H9 (cell line): ENCODE measurements at regions not wholly inside any gene's neighbourhood (a gene's known extent, or its start where the extent isn't known, plus 50 kb on each side); places are given as distances from the start of the nearest gene placed in this dataset.
"Not testable (repeated sequence)": the region's sequence is repeated elsewhere in the genome, so short reads cannot be mapped to it uniquely, and the experiment has no call there.

Experiments used
- DNase-seq: peaks from one replicate; pipeline ENCODE4 v3.0.0-alpha.2; 2017
- H2AFZ ChIP-seq: one replicate; pipeline ENCODE4 v1.6.1; 2013; ENCODE audit warnings: mild to moderate bottlenecking, low read length, control low read depth, moderate library complexity
- H2AK5ac ChIP-seq: 2 replicates; pipeline ENCODE4 v1.6.1; 2013; ENCODE audit warnings: low read length, control low read depth, mixed read lengths; ENCODE audit not compliant: insufficient read length
- H2BK120ac ChIP-seq: one replicate; pipeline ENCODE4 v1.6.1; 2013; ENCODE audit warnings: low read depth, mild to moderate bottlenecking, low read length, control low read depth, inconsistent platforms; ENCODE audit not compliant: poor library complexity, severe bottlenecking
- H2BK12ac ChIP-seq: 2 replicates; pipeline ENCODE4 v1.6.1; 2013; ENCODE audit warnings: low read length, control low read depth, mixed read lengths, low read depth; ENCODE audit not compliant: insufficient read length
- H2BK15ac ChIP-seq: 2 replicates; pipeline ENCODE4 v1.6.1; 2013; ENCODE audit warnings: low read depth, low read length, control low read depth
- H2BK20ac ChIP-seq: one replicate; pipeline ENCODE4 v1.6.1; 2013; ENCODE audit warnings: low read depth, mild to moderate bottlenecking, low read length, control low read depth, inconsistent platforms; ENCODE audit not compliant: poor library complexity, severe bottlenecking
- H2BK5ac ChIP-seq: 2 replicates; pipeline ENCODE4 v1.6.1; 2013; ENCODE audit warnings: low read length, control low read depth, mixed read lengths; ENCODE audit not compliant: insufficient read length
- H3K14ac ChIP-seq: 2 replicates; pipeline ENCODE4 v1.6.1; 2013; ENCODE audit warnings: low read length, control low read depth; ENCODE audit not compliant: insufficient read depth
- H3K18ac ChIP-seq: 2 replicates; pipeline ENCODE4 v1.6.1; 2013; ENCODE audit warnings: low read depth, mild to moderate bottlenecking, mixed read lengths, low read length, control low read depth; ENCODE audit not compliant: insufficient read length
- H3K23ac ChIP-seq: 2 replicates; pipeline ENCODE4 v1.6.1; 2013; ENCODE audit warnings: low read length, control low read depth, mixed read lengths, low read depth; ENCODE audit not compliant: insufficient read length
- H3K23me2 ChIP-seq: 2 replicates; pipeline ENCODE4 v1.6.1; 2013; ENCODE audit warnings: low read depth, mild to moderate bottlenecking, mixed read lengths, low read length, control low read depth; ENCODE audit not compliant: insufficient read length, poor library complexity, severe bottlenecking
- H3K27ac ChIP-seq: 2 replicates; pipeline ENCODE4 v1.5.1; 2013; ENCODE audit warnings: low read length, control low read depth, mixed read lengths, low read depth; ENCODE audit not compliant: insufficient read length
- H3K27me3 ChIP-seq: 2 replicates; pipeline ENCODE4 v1.6.1; 2013; ENCODE audit warnings: low read length, control low read depth, inconsistent platforms; ENCODE audit not compliant: insufficient read depth
- H3K4ac ChIP-seq: 2 replicates; pipeline ENCODE4 v1.6.1; 2013; ENCODE audit warnings: low read depth, mild to moderate bottlenecking, control low read depth, inconsistent platforms, low read length, moderate library complexity
- H3K4me1 ChIP-seq: 2 replicates; pipeline ENCODE4 v1.6.1; 2013; ENCODE audit warnings: low read length, control low read depth, inconsistent platforms; ENCODE audit not compliant: insufficient read depth
- H3K4me2 ChIP-seq: 2 replicates; pipeline ENCODE4 v1.6.1; 2013; ENCODE audit warnings: low read length, control low read depth, mixed read lengths; ENCODE audit not compliant: insufficient read length, insufficient read depth
- H3K56ac ChIP-seq: 2 replicates; pipeline ENCODE4 v1.6.1; 2013; ENCODE audit warnings: low read depth, mild to moderate bottlenecking, mixed read lengths, low read length, control low read depth; ENCODE audit not compliant: insufficient read length
- H3K79me1 ChIP-seq: 2 replicates; pipeline ENCODE4 v1.6.1; 2013; ENCODE audit warnings: low read depth, mild to moderate bottlenecking, moderate library complexity, low read length, control low read depth, inconsistent platforms; ENCODE audit not compliant: insufficient read depth, poor library complexity, severe bottlenecking
- H3K79me2 ChIP-seq: 2 replicates; pipeline ENCODE4 v1.6.1; 2013; ENCODE audit warnings: low read length, control low read depth, inconsistent platforms; ENCODE audit not compliant: insufficient read depth
- H3K9ac ChIP-seq: 2 replicates; pipeline ENCODE4 v1.6.1; 2013; ENCODE audit warnings: low read length, control low read depth, mixed read lengths; ENCODE audit not compliant: insufficient read length; ENCODE audit errors: extremely low read depth
- H3K9me3 ChIP-seq: one replicate; pipeline ENCODE4 v1.6.1; 2013; ENCODE audit warnings: low read depth, low read length, inconsistent platforms; ENCODE audit not compliant: control insufficient read depth
- H3T11ph ChIP-seq: one replicate; pipeline ENCODE4 v1.6.1; 2013; ENCODE audit warnings: mild to moderate bottlenecking, low read length, control low read depth, inconsistent platforms
- H4K20me1 ChIP-seq: one replicate; pipeline ENCODE4 v1.6.1; 2013; ENCODE audit not compliant: control insufficient read depth, insufficient read length, insufficient read depth
- H4K5ac ChIP-seq: 2 replicates; pipeline ENCODE4 v1.6.1; 2013; ENCODE audit warnings: low read depth, mild to moderate bottlenecking, mixed read lengths, low read length, control low read depth; ENCODE audit not compliant: insufficient read length
- H4K8ac ChIP-seq: replicated peaks from 2 replicates; pipeline ENCODE4 v1.6.1; 2013; ENCODE audit warnings: low read length, control low read depth, mixed read lengths, low read depth; ENCODE audit not compliant: insufficient read length
- H4K91ac ChIP-seq: 2 replicates; pipeline ENCODE4 v1.6.1; 2013; ENCODE audit warnings: low read depth, mild to moderate bottlenecking, moderate library complexity, mixed read lengths, low read length, control low read depth; ENCODE audit not compliant: insufficient read length
- H3K27ac Mint-ChIP-seq, 3 experiments: 2 replicates in 2 of 3; 3 replicates in 1 of 3; pipeline ENCODE4 v1.8.0; 2020 to 2021; ENCODE audit warnings: mixed read lengths in 3 of 3, mild to moderate bottlenecking in 1 of 3, moderate library complexity in 1 of 3
- H3K27me3 Mint-ChIP-seq: 2 replicates; pipeline ENCODE4 v1.8.0; 2021; ENCODE audit warnings: low read depth, mild to moderate bottlenecking, moderate library complexity, mixed read lengths
- H3K36me3 Mint-ChIP-seq, 3 experiments: 2 replicates in 2 of 3; 3 replicates in 1 of 3; pipeline ENCODE4 v1.8.0; 2020 to 2021; ENCODE audit warnings: low read depth in 3 of 3, mixed read lengths in 3 of 3; ENCODE audit not compliant: insufficient read depth in 1 of 3
- H3K4me1 Mint-ChIP-seq, 2 experiments: 2 replicates each; pipeline ENCODE4 v1.8.0; 2020; ENCODE audit warnings: mixed read lengths in 2 of 2
- H3K4me3 Mint-ChIP-seq, 2 experiments: 2 replicates in 1 of 2; 3 replicates in 1 of 2; pipeline ENCODE4 v1.8.0; 2020 to 2021; ENCODE audit warnings: mild to moderate bottlenecking in 2 of 2, mixed read lengths in 2 of 2, moderate library complexity in 1 of 2
- H3K9me3 Mint-ChIP-seq, 2 experiments: 2 replicates in 1 of 2; 3 replicates in 1 of 2; pipeline ENCODE4 v1.8.0; 2020; ENCODE audit warnings: mild to moderate bottlenecking in 2 of 2, mixed read lengths in 2 of 2, moderate library complexity in 1 of 2
- WGBS: extraction: QIAGEN DNeasy Blood & Tissue Kit; methylation state at CpG from one replicate; pipeline ENCODE4 v1.1.7; 2013; ENCODE audit warnings: missing lambda C conversion rate, low lambda C conversion rate, mixed read lengths; ENCODE audit not compliant: insufficient read length; ENCODE audit errors: extremely low coverage; 5-methylcytosine and 5-hydroxymethylcytosine counted together
- TF ChIP-seq, protein P1 (sequence below): fragments of 200-600 bp; sonication (generic); conservative IDR thresholded peaks from 3 replicates; pipeline ENCODE4 v1.8.0; 2021; ENCODE audit warnings: antibody characterized with exemption, mild to moderate bottlenecking

DNA sequence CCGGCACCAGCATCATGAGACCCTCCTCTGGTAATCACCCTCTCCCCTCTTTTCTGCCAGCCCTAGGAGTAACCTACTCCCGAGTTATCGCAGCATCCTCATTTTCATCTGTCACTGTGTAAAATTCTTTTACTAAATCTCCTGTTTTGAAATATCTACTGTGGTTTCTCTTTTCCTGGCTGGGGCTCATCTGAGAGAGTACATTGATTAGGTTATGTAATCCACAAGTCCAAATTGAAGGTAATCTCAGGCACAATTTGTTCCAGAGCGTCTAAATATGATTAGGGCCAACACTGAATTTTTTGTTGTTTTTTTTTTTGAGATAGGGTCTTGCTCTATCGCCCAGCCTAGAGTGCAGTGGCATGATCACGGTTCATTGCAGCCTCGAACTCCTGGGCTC lies 142.4 kb downstream of the SMIM20 start:
- Histone ChIP-seq H3K79me1 (no peaks in the 10 kb centered on the region), H3K56ac (no peak overlapping the region), H4K20me1 (no peaks in the 10 kb centered on the region), H3K4me2 (no peak overlapping the region), H3K23ac (no peak overlapping the region), H3K27ac (no peak overlapping the region), H3K4me1 (no peaks in the 10 kb centered on the region), H2BK5ac (no peak overlapping the region), H3K4ac (no peak overlapping the region), H3K27me3 (no peaks in the 10 kb centered on the region), H4K8ac (no peak overlapping the region), H3T11ph (no peak overlapping the region), H4K91ac (no peak overlapping the region), H2AFZ (no peak overlapping the region), H3K14ac (no peak overlapping the region), H3K23me2 (no peaks in the 10 kb centered on the region), H2AK5ac (no peak overlapping the region), H3K79me2 (no peaks in the 10 kb centered on the region), H4K5ac (no peak overlapping the region), H3K18ac (no peak overlapping the region), H2BK120ac (no peak overlapping the region), H2BK20ac (no peak overlapping the region), H3K9ac (no peak overlapping the region), H3K9me3 (no peaks in the 10 kb centered on the region), H2BK15ac (no peak overlapping the region), H2BK12ac (no peak overlapping the region)
- peaks cover 2 to 6% (median 3%) of the 10 kb centered on the region in 3 experiments; a peak in 3 of 7 replicates for H3K36me3 Mint-ChIP-seq
- no CpG with 5 or more reads among the region's 7 CpGs for WGBS
- TF ChIP-seq, protein P1, sequence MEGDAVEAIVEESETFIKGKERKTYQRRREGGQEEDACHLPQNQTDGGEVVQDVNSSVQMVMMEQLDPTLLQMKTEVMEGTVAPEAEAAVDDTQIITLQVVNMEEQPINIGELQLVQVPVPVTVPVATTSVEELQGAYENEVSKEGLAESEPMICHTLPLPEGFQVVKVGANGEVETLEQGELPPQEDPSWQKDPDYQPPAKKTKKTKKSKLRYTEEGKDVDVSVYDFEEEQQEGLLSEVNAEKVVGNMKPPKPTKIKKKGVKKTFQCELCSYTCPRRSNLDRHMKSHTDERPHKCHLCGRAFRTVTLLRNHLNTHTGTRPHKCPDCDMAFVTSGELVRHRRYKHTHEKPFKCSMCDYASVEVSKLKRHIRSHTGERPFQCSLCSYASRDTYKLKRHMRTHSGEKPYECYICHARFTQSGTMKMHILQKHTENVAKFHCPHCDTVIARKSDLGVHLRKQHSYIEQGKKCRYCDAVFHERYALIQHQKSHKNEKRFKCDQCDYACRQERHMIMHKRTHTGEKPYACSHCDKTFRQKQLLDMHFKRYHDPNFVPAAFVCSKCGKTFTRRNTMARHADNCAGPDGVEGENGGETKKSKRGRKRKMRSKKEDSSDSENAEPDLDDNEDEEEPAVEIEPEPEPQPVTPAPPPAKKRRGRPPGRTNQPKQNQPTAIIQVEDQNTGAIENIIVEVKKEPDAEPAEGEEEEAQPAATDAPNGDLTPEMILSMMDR = no peak
- H3K9me3 Mint-ChIP-seq = peaks cover 3 to 9% of the 10 kb centered on the region in 2 experiments; a peak in 4 of 5 replicates
- H3K27ac Mint-ChIP-seq = no peak overlapping the region
- H3K27me3 Mint-ChIP-seq = peaks cover 5% of the 10 kb centered on the region
- H3K4me3 Mint-ChIP-seq = no peak overlapping the region
- DNase-seq = no peak
- peaks cover 0 to under 1% of the 10 kb centered on the region in 2 experiments; a peak in 2 of 4 replicates for H3K4me1 Mint-ChIP-seq

DNA sequence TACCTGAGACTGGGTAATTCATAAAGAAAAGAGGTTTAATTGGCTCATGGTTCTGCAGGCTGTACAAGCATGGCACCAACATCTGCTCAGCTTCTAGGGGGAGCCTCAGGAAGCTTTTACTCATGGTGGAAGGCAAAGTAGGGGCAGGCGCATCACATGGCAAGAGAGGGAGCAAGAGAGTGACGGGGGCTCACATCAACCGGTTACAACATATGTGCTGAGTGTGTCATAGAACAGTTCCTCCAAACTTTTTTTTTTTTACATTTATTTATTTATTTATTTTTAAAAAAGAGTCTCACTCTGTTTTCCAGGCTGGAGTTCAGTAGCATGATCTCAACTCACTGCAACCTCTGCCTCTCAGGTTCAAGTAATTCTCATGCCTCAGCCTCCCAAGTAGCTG lies 143.8 kb downstream of the SMIM20 start:
- H2BK5ac ChIP-seq, H2AFZ ChIP-seq, H4K8ac ChIP-seq, H3K56ac ChIP-seq, H3K27me3 Mint-ChIP-seq, H3K79me1 ChIP-seq, H3K14ac ChIP-seq, H4K91ac ChIP-seq, H3K79me2 ChIP-seq, H3K4ac ChIP-seq, H3K18ac ChIP-seq, H3K9me3 Mint-ChIP-seq, H3K27ac Mint-ChIP-seq, H3K27me3 ChIP-seq, H3K4me3 Mint-ChIP-seq, H2AK5ac ChIP-seq, H3K36me3 Mint-ChIP-seq, H3K23ac ChIP-seq, H3K4me1 ChIP-seq, H3K4me1 Mint-ChIP-seq, H2BK12ac ChIP-seq, H3K27ac ChIP-seq, H4K20me1 ChIP-seq, H3K23me2 ChIP-seq, H2BK20ac ChIP-seq, H2BK120ac ChIP-seq, H3T11ph ChIP-seq, H2BK15ac ChIP-seq, H3K9ac ChIP-seq, H3K4me2 ChIP-seq, H4K5ac ChIP-seq, H3K9me3 ChIP-seq, DNase-seq: not testable (repeated sequence)
- WGBS = no CpG with 5 or more reads among the region's 3 CpGs
